ENCODE measurements at regions not wholly inside any gene's neighbourhood (a gene's known extent, or its start where the extent isn't known, plus 50 kb on each side); places are given as distances from the start of the nearest gene placed in this dataset.
"Not testable (repeated sequence)": the region's sequence is repeated elsewhere in the genome, so short reads cannot be mapped to it uniquely, and the experiment has no call there.

DNA sequence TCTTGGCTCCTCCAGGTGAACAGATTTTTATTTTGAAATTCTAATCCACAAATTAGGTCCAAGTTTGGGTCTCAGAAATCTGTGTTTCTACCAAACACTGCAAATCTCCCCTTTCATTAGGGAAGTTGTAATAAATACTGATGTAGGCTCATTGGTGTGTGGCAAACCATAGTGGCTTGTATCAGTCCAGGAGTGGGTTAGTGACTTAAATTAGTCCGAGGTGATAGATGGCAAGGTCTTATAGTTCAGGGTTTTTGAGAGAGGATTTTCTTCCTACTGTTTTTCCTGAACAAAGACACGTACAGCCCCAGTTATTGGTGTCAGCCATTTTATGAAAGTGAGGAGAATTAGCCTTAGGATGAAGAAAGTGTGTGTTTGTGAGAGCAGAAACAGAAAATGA is 74.6 kb downstream of the RPRM start:
- no peaks in the 10 kb centered on the region for H3K4me1 ChIP-seq
- no peaks in the 10 kb centered on the region for H3K36me3 ChIP-seq
- H3K27ac ChIP-seq = no peak overlapping the region
- no peak overlapping the region for H3K4me3 ChIP-seq
- no peak for TF ChIP-seq POLR2A (IDR thresholded peaks at IDR 0.05)
- TF ChIP-seq, protein P1, sequence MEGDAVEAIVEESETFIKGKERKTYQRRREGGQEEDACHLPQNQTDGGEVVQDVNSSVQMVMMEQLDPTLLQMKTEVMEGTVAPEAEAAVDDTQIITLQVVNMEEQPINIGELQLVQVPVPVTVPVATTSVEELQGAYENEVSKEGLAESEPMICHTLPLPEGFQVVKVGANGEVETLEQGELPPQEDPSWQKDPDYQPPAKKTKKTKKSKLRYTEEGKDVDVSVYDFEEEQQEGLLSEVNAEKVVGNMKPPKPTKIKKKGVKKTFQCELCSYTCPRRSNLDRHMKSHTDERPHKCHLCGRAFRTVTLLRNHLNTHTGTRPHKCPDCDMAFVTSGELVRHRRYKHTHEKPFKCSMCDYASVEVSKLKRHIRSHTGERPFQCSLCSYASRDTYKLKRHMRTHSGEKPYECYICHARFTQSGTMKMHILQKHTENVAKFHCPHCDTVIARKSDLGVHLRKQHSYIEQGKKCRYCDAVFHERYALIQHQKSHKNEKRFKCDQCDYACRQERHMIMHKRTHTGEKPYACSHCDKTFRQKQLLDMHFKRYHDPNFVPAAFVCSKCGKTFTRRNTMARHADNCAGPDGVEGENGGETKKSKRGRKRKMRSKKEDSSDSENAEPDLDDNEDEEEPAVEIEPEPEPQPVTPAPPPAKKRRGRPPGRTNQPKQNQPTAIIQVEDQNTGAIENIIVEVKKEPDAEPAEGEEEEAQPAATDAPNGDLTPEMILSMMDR (IDR thresholded peaks at IDR 0.05) = no peak
- no peaks in the 10 kb centered on the region for H3K27me3 ChIP-seq
- DNase-seq = no peak
- H3K9me3 ChIP-seq = no peaks in the 10 kb centered on the region

DNA sequence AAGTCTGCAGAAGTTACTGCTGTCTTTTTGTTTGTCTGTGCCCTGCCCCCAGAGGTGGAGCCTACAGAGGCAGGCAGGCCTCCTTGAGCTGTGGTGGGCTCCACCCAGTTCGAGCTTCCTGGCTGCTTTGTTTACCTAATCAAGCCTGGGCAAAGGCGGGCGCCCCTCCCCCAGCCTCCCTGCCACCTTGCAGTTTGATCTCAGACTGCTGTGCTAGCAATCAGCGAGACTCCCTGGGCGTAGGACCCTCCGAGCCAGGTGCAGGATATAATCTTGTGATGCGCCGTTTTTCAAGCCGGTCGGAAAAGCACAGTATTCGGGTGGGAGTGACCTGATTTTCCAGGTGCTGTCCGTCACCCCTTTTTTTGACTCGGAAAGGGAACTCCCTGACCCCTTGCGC is 75.2 kb downstream of the RPRM start:
- not testable (repeated sequence) for H3K9me3 ChIP-seq, H3K4me1 ChIP-seq, H3K27me3 ChIP-seq, DNase-seq, H3K27ac ChIP-seq, H3K4me3 ChIP-seq, H3K36me3 ChIP-seq

DNA sequence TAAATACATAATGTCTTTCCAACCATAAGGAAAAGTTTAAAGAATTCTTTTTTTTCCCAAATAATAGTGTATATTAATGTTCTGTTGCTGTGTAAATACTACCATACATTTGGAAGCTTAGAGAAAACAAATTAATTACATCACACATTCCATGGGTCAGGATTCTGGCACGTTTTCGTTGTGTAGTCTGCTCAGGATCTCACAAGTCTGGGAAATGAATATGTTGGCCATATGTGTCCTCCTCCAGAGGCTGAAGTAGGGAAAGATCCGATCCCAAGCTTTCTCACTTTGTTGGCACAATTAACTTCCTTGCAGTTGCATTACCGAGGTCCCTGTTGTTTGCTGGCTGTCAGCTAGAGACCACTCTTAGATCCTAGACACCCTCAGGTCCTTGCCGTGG is 83.9 kb downstream of the RPRM start:
- H3K36me3 ChIP-seq = no peaks in the 10 kb centered on the region
- H3K27me3 ChIP-seq = no peaks in the 10 kb centered on the region
- H3K4me3 ChIP-seq = no peak overlapping the region
- no peaks in the 10 kb centered on the region for H3K9me3 ChIP-seq
- TF ChIP-seq, protein P1 (IDR thresholded peaks at IDR 0.05) = no peak
- TF ChIP-seq POLR2A (IDR thresholded peaks at IDR 0.05) = no peak
- no peak overlapping the region for H3K27ac ChIP-seq
- H3K4me1 ChIP-seq = no peaks in the 10 kb centered on the region
- no peak for DNase-seq

DNA sequence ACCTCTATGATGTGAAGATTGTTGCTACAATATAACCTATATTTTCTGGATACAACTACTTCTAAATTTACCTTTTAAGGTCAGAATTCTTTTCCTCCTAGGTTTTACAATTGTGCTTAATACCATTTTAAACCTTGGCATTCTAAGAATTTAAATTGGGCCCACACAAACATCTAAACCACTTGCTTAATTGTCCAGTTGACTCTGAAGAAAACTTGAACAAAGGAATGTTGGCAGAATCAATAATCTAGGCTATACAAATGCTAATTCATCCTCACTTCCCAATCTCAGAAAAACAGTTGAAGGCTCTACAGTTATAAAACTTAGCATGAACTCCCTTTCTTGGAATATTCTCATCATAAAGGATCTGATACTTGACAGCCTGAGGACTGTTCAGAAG is 84.3 kb downstream of the RPRM start:
- DNase-seq = no peak
- no peak for TF ChIP-seq POLR2A (IDR thresholded peaks at IDR 0.05)
- TF ChIP-seq, protein P1 (IDR thresholded peaks at IDR 0.05) = no peak
- Histone ChIP-seq H3K4me3 (no peak overlapping the region), H3K27ac (no peak overlapping the region), H3K36me3 (no peaks in the 10 kb centered on the region), H3K4me1 (no peaks in the 10 kb centered on the region), H3K9me3 (no peaks in the 10 kb centered on the region), H3K27me3 (no peaks in the 10 kb centered on the region)

DNA sequence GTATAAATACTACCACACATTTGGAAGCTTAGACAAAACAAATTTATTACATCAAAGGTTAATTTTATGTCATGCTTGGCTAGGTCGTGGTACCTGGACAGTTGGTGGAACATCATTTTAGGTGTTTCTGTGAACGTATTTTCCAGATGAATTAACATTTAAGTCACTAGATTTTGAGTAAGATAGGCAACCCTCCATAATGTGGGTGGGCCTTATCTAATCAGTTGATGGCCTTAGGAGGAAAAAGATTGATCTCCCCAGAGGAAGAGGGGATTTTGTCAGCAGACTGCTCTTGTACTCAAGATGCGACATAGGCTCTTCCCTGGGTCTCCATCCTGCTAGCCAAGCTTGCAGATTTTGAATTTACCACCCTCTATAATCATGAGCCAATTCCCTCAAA is 85.0 kb downstream of the RPRM start:
- H3K27ac ChIP-seq = no peak overlapping the region
- no peaks in the 10 kb centered on the region for H3K4me1 ChIP-seq
- no peaks in the 10 kb centered on the region for H3K36me3 ChIP-seq
- no peaks in the 10 kb centered on the region for H3K9me3 ChIP-seq
- no peak overlapping the region for H3K4me3 ChIP-seq
- no peak for DNase-seq
- no peaks in the 10 kb centered on the region for H3K27me3 ChIP-seq
- TF ChIP-seq, protein P1 (IDR thresholded peaks at IDR 0.05) = no peak
- TF ChIP-seq POLR2A (IDR thresholded peaks at IDR 0.05) = no peak

DNA sequence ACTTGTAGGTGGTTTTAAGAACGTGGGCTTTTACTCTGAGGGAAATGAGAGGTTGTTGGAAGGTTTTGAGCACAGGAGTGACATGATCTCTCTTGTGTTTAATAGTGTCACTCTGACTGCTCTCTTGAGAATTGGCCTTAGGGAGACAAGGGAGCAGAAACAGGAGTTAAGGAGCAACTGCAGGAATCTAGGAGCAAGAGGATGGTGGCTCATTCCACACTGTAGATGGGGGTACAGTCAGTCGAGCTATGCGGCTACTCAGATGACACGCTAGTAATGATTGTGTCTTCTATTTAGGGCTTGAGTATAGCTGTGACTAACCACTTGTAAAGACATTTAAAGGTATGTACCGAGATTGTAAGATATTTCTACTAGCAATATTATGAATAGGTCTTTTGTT is 87.4 kb downstream of the RPRM start:
- Histone ChIP-seq H3K27me3 (no peaks in the 10 kb centered on the region), H3K4me1 (no peaks in the 10 kb centered on the region), H3K4me3 (no peak overlapping the region), H3K9me3 (no peaks in the 10 kb centered on the region), H3K36me3 (no peaks in the 10 kb centered on the region), H3K27ac (no peak overlapping the region)
- no peak for TF ChIP-seq POLR2A (IDR thresholded peaks at IDR 0.05)
- TF ChIP-seq, protein P1 (IDR thresholded peaks at IDR 0.05) = no peak
- DNase-seq = no peak

All from Peyer's patch (tissue), 4 donors.